ENCODE measurements at regions not wholly inside any gene's neighbourhood (a gene's known extent, or its start where the extent isn't known, plus 50 kb on each side); places are given as distances from the start of the nearest gene placed in this dataset.

DNA sequence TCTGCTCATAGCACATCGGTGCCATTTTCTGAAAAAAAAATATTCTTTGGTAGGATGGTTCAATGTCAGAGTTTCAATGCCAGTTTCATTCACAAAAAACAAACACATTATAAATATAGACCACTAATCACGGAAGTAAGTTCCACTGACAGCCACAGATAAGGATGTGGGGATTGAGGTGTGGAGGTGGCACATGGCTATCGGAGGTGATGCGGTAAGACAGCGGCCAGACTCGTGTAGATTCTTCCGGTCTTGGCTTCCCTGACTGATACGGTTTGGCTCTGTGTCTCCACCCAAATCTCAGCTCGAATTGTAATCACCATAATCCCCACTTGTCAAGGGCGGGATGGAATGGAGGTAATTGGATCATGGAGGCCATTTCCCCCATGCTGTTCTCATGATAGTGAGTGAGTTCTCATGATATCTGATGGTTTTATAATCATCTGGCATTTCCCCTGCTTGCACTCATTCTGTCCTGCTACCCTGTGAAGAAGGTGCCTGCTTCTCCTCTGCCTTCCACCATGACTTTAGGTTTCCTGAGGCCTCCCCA is 693.4 kb downstream of the VRK1 start:
- intact Hi-C loops (cut with DNase I), result no loop called here
- DNase-seq, result no peak

DNA sequence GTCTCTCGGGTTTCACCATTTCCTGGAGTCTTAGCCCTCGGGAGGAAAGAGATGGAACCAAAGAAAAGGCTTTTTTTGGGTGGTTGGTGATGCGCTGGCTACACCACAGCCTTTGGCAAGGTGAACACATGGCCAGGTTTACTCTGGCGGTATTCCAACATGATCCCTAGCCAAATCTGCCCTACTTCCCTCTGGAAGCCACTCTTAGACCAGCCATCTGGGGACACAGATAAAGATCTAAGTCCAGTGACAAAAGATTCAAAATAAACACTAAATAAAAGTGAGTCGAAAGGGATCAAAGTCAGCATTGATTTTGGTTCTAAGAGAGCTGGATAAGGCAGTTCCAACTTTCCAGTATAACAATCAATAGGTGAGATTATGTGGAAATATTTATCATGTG is 694.5 kb downstream of the VRK1 start:
- ATAC-seq, result no peak
- intact Hi-C loops (cut with DNase I), result no loop called here
- no peak for DNase-seq

More for the DNA sequence above, 693.4 kb downstream of the VRK1 start:
- ATAC-seq, result no peak

DNA sequence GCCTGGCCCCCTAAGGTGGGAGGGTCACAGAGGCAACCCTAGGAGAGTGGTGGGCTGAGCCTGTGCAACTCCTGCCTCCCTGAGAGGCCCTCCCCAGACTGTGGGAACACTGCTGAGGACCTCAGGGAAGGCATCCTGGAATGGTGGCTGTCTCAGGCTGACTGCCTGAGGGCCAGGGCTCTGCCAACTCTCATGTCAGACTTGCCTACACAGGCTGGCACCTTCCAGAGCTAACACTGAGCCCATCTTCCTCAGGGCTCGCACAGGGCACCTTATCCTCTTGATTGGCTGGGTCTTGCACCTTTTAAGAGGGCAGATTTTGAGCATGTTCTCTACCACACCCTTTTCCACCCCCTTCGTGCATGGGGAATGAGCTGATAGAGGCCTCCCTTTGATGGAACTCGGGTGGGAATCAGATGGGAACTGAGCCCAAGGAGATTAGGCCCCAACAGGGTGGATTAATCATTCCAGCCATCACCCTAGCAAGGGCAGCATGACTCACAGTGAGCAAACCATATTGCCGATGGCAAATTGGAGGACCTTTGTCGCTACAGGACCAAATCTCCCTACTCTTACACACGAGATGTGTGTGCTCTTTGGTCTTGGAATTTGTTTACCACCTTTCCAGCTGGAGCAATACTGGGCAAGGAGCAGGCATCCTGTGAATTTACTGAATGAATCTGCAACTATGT is 702.8 kb downstream of the VRK1 start:
- no peak for DNase-seq
- intact Hi-C loops (cut with DNase I), result no loop called here
- ATAC-seq, result no peak

DNA sequence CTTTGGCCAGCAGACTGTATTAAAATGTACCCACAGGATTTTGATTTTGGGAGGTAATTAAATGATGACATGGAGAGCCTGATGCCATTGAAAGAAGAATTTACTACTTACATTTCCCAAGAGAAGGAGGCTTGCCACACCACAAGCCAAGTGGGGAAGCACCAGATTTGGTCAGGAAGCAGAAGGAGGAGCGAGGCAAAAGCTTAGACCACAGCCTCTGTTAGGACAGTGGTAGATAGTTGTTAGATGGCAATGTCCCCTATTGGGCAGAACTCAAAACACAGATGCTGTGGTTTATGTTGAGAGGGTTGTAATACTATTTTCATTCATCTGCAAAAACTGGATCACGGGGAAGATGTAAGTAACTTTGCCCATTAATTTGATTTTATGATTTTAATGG is 709.4 kb downstream of the VRK1 start:
- intact Hi-C loops (cut with DNase I), result no loop called here
- no peak for DNase-seq
- no peak for ATAC-seq

DNA sequence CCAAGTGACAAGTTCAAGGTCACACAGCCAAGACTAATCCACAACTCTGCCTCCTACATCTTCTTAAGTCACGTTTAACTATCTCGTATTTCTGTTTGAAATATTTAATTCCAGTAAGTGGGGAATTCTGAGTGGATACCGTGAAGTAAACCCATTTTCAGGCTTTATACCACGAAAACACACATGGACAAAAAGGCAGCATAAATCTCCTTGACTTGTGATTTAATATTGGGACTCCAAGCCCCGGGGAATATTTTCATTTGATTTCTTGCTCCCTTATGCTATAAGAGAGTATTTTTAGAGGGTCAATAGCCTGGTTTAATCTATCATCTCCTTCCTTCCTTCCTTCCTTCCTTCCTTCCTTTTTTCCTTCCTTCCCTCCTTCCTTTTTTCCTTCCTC is 716.7 kb downstream of the VRK1 start:
- intact Hi-C loops (cut with DNase I), result no loop called here
- no peak for ATAC-seq
- DNase-seq, result no peak

DNA sequence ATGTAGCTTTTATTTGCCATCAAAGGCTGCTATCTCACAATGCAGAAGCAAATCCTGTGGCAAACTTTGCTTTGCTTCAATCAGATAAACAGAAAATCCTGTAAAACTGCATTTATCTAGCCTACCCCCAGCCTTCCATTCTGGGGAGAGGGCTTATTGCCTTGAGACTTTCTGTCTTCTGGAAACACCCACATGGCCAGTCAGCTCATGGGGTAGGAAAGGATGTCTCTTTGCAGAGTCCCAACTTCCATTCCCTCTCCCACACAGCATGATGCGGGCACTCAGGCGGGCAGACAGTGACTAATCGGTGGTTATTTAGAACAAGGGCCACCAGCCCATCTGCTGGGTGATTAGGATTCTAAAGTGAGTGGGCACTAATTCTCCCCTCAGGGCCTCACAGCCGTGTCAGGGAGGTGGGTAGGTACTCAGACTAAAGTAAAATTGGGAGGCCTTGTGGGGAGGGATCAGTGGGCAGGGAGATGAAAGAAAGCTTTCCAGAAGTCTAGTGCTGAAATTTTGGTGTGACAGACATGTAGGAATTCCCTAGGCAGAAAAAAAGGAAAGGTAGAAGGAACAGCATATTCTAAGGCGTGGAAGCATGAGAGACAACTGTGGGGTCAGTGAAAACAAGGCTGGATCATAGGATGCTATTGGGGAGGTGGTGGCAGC is 720.5 kb downstream of the VRK1 start:
- no peak for ATAC-seq

DNA sequence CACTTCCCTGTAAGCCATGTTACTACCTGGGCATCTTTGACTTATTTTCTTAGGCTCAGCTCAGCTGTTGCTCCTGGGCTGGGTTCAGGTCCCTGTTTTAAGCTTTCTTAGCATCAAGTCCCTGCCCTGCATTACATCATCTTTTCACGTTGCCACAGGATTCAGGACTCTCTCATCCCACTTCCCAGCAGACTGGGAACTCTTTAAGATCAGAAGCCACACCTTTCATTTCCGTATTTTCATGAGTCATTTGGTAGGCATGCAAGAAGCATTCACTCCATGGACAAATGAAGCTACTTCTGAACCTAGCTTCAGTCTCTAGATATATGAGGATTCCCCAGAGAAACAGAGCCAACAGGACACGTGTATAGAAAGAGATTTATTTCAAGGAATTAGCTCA is 726.8 kb downstream of the VRK1 start:
- intact Hi-C loops (cut with DNase I), result no loop called here
- ATAC-seq (no peak), DNase-seq (no peak)

More for the DNA sequence above, 720.5 kb downstream of the VRK1 start:
- intact Hi-C loops (cut with DNase I), result no loop called here
- DNase-seq, result no peak

DNA sequence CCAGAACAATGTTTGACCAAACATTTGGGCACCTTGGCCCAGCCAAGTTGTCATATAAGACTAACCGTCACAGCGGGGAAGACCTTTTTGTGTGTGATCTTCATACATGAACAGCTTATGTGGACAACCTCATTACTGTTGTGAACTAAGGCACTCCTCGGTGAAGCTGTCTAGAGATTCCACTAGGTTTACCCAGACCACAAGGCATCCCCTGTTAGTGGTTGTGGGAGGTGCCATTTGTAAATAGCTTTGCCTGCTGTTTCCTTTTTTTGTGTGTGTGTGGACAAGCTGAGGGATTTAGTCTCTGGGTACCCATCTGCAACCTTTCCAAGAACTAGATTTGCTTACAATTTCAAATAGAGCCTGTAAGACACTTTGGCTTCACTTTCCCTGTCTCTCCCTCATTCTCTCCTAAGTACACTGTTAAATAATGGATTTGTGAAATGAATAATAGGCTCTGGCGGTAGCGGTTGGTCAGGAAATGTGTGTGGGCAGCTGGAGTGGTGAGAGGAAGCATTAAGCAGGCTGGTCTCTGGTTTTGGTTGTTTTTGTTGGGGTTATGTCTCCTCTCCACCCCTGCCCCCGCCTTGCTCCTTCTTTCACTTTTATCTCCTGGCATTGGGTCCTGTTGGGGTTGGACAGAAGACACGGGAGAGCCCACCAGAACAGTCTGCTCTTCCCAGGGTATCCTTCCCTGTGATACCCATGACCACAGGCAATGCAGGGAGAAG is 727.6 kb downstream of the VRK1 start:
- no peak for DNase-seq
- intact Hi-C loops (cut with DNase I), result no loop called here
- no peak for ATAC-seq

DNA sequence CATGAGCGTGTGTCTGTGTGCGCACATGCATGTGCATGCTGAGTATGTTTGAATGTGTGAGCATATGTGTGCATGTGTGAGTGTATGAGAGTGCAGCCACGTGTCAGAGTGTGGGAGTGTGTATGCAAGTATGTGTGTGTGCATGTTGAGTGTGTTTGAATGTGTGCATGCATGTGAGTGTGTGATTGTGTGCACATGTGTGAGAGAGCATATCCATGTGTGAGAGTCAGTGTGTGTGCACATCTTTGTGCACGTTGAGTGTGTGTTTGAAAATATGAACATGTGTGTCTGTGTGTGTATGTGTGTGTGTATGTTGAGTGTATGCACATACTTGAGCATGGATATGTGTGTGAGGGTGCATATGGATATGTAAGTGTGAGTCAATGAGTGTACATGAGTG is 730.8 kb downstream of the VRK1 start:
- intact Hi-C loops (cut with DNase I), result no loop called here
- DNase-seq, result no peak
- no peak for ATAC-seq

DNA sequence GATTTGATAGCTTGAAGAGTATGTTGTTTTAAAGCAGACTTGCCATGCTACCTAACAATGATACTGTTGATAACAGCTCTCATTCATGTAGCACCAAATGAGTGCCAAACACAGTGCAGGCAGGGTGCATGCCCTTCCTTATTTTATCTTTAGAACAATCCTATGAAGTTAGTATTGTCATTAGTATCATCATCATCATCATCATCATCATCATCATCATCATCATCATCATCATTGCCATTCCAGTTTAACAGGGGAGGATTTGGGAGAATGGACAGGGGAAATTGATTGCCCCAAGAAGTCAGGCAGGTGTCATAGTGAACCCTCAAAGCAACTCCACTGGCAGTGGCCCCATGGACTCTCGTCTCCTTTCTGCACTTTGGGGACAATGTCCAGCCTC is 734.9 kb downstream of the VRK1 start:
- intact Hi-C loops (cut with DNase I), result no loop called here
- DNase-seq (no peak), ATAC-seq (no peak)

DNA sequence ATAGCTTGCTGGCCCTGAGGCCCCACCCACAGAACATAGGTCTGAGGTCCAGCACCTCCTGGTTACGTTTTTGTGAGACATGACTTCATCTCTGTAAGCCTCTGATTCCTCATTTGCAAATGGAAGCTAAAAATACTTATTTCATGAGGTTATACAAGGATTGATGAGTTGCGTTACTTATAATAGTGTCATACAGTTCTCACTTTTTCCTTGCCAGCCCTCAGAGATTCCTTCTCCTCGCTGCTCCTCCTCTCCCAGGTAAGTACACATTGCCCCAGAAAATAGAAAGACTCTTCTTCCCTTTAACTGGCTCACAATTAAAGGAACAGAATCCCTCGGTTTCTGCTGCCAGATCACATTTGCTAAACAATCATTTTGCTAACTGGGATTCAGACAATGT is 739.2 kb downstream of the VRK1 start:
- no peak for DNase-seq
- intact Hi-C loops (cut with DNase I), result no loop called here
- no peak for ATAC-seq

DNA sequence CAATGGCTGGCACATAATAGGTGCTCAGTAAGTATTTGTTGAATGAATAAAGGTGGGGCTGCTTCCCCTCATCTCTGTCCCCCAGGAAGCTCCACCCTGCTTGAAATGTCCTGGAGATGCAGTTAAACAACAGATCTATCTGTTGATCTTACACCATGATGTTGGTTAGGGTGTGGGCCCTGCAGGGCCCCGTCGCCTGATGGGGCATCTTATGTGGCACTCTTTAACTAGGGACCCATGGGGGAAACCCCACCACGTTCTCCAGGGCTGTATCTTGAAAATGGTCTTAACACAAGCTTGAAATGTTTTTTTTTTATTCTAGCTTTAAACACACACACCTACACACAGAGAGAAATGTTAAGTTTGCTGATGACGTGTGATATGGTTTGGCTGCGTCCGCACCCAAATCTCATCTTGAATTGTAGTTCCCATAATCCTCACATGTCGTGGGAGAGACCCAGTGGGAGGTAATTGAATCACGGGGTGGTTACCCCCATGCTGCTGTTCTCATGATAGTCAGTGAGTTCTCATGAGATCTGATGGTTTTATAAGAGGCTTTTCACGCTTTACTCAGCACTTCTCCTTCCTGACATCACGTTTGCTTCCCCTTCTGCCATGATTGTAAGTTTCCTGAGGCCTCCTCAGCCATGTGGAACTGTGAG is 741.7 kb downstream of the VRK1 start:
- intact Hi-C loops (cut with DNase I), result no loop called here
- DNase-seq (no peak), ATAC-seq (no peak)

DNA sequence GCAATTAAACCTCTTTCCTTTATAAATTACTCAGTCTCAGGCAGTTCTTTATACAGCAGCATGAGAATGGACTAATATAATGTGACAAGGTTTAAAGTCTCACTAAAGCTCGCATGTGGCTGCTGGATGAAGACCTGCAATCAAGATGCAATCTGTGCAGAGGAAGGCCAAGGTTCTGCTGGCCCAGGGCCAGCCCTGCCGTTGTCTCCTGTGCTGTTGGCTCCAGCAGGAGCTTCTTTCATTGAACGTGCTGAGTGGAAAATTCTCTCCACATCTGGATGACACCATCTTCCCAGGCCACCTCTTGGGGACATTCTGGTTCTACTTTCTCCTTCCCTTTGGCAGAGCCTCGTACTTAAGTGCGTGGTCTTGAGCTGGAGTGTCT is 742.2 kb downstream of the VRK1 start:
- DNase-seq (no peak), ATAC-seq (no peak)
- intact Hi-C loops (cut with DNase I), result no loop called here

DNA sequence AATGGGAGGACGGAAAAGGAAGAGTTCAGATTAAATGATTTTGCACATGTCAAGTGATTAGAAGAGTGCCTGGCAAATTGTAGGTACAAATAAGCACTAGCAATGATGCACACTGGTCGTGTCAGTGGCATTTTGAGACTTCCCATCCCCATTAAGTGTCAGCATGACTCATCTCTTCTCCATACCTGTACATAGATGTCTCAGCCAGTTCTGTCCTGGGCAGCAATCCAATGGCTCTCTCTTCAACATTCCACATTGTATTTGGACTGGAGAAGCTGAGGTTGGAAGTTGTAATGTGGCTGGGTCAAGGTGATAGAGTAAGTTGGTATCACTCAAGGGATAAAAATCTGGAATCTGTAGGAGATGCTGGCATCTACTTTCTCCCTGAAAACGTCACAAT is 742.7 kb downstream of the VRK1 start:
- intact Hi-C loops (cut with DNase I), result no loop called here
- ATAC-seq (no peak), DNase-seq (no peak)

DNA sequence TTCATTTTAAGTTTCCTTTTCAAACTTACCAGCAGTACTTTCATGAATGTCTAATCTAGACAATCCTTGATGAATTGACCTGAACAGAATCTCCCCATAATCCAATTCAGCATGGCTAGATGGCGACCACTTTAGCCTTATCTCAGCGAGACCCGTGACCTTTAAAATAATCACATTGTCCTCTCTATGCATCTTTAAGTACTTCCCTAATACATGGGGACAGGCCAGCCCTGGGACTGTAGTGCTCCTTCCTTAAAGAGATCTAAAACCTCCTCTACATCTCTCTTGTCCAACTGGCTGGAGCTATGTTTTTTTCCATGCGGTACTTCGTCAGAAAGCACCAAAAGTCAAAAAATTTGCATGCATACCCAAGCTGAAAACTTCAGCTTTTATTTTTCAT is 746.0 kb downstream of the VRK1 start:
- intact Hi-C loops (cut with DNase I), result no loop called here
- ATAC-seq, result no peak
- DNase-seq, result no peak

DNA sequence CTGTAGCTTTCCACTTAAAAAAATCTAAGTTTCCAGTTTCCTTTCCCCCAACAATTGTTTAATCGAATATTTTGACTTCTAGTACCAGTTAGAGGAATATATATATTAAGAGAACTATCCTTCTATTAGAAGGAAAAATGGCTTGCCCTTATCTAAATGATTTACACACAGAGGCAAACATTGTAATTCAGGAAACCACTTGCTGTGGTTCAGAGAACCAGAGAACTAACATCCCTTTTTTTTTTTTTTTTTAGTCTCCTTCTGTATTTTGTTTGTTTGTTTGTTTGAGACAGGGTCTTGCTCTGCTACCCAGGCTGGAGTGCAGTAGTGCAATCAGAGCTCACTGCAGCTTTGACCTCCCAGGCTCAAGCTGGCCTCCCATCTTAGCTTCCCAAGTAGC is 746.6 kb downstream of the VRK1 start:
- no peak for ATAC-seq
- DNase-seq, result no peak
- intact Hi-C loops (cut with DNase I), result no loop called here

DNA sequence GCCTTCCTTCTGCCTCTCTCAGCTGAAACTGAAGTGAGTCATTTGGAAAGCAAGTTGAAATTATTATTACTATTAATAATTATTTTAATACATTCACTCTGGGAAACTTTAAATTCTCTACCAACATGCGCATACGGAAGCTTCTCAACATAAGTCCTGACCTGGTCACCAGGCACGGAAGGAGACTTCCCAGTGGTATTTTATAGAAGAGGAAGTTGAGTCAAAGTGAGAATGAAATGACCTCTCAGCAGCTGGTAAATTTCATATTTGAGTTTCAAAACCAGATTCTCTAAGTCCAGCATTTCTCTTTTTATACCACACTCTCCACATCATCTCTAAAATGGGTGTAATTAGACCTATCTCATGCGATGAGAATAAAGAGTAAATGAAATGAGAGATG is 747.4 kb downstream of the VRK1 start:
- DNase-seq, result no peak
- intact Hi-C loops (cut with DNase I), result no loop called here

DNA sequence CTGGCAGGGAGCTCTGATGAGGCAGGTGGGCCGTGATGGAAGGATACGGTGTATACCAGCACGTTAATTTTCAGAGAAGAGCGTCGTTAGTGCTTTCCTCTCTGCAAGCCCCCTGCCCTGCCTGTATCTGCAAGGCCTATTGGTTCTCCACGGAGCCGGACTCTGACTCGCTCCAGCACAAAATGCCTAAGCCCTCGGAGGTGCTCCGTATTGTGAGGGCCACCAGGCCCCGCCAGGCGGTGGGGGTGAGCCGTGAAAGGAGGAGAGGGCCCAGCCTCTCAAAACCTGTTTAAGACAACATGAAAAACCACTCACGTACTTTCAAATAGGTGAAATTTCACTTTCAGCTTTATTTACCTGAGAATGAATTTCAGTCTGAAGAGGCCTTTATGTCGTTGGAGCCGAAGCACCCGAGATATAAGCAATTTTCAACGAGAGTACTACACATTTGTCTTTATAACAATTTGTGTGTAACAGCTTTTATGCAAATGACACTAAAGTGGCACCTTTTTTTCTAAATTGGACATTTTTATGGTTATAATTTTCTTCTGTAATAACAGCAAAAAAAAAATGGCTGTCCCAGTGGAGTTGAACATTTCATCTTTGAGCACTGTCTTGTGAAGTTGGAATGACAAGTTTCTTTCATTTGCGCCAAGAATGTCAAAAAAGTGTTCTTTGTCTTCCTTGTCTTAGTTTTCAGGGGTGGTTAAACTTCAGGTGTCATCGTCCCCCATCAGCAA is 749.5 kb downstream of the VRK1 start:
- DNase-seq (no peak), ATAC-seq (no peak)
- intact Hi-C loops (cut with DNase I), result no loop called here

More for the DNA sequence above, 747.4 kb downstream of the VRK1 start:
- peak in 1 of 2 donors; percentile 38 for ATAC-seq

DNA sequence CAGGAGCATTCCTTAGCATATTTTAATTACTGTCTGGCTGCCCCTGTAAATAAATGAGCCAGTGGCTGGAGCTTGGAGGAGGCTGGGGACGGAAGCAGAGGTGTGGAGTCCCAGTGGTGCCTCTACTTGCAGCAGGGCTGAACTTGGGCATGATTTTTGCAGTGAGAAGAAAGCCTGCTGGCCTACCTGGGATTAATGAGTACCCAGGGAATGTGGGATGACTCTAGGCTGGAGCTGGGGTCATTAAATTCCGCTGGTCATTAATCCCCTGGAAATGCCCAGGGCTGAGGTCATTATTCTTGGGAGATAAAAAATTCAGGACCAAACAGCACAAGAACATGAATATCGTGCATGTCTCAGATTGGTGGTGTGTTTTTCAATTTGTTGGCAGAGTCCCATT is 753.3 kb downstream of the VRK1 start:
- no peak for ATAC-seq
- intact Hi-C loops (cut with DNase I), result no loop called here
- DNase-seq, result no peak

Data from left cardiac atrium (tissue), 4 donors.